ENCODE measurements at regions not wholly inside any gene's neighbourhood (a gene's known extent, or its start where the extent isn't known, plus 50 kb on each side); places are given as distances from the start of the nearest gene placed in this dataset.

- no peaks in the 10 kb centered on the region for H3K36me3 ChIP-seq (ENCODE audit: insufficient read depth, low read length)
- H3K4me3 ChIP-seq (ENCODE audit: low read length), result no peak overlapping the region
- no peak overlapping the region for H3K4me2 ChIP-seq (ENCODE audit: low read length)
- H3K9me3 ChIP-seq (replicated peaks; ENCODE audit: low read length), result no peaks in the 10 kb centered on the region
- H3K27me3 ChIP-seq (ENCODE audit: control insufficient read depth, insufficient read depth, low read length), result no peaks in the 10 kb centered on the region
- H3K4me1 ChIP-seq (ENCODE audit: control insufficient read depth, insufficient read depth, low read length), result peaks cover 16% of the 10 kb centered on the region
- H3K9ac ChIP-seq (ENCODE audit: low read depth, low read length), result no peak overlapping the region
Measured at GRCh38 chr16:13291591-13292333, 390.4 kb downstream of the SHISA9 start.

DNA sequence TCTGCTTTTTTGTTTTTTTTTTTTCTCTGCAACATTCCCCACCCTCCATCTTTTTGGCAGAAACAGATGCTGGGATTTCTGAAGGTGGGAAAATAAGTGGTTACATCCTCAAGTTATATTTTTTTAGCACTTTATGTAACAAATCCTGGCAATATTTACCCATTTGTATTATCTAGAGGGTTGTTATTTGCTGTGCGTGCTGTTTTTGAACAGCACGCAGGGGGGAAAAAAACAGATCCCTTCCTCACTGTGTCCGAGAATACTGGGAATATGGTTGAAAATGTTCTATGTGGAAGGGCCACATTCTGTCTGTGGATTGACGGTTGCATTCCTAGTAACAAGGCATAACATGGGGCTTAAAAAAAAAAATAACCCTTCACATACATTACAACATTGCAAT, 394.8 kb downstream of the SHISA9 start:
- Histone ChIP-seq H3K4me2 (ENCODE audit: low read length) (no peak overlapping the region), H3K9ac (ENCODE audit: low read depth, low read length) (no peak overlapping the region), H3K9me3 (replicated peaks; ENCODE audit: low read length) (no peaks in the 10 kb centered on the region), H3K4me1 (ENCODE audit: control insufficient read depth, insufficient read depth, low read length) (no peaks in the 10 kb centered on the region), H3K4me3 (ENCODE audit: low read length) (no peak overlapping the region), H3K27me3 (ENCODE audit: control insufficient read depth, insufficient read depth, low read length) (no peaks in the 10 kb centered on the region), H3K36me3 (ENCODE audit: insufficient read depth, low read length) (no peaks in the 10 kb centered on the region)

DNA sequence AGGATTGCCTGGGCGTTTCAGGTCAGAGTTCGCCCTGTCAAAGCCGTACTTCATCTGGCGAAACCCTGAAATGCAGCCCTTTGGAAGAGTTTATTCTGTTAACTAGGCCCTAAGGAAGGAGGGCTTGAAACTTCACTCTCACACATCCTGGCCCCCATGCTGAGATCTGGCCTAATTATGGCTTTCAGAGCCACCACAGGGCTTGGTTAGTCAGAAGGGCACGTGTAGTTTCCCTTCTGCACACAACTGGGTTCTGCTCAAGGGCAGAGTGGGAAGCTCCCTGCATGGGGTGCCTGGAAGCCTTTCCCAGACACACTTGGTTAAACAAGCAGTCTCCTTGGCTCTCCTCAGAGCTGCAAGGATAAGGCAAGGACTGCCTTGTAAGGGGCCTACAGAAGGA, 397.3 kb downstream of the SHISA9 start:
- H3K9ac ChIP-seq (ENCODE audit: low read depth, low read length), result no peak overlapping the region
- no peak overlapping the region for H3K4me3 ChIP-seq (ENCODE audit: low read length)

GRCh38 chr16:13300066-13300840, 398.9 kb downstream of the SHISA9 start:
- Histone ChIP-seq H3K9ac (ENCODE audit: low read depth, low read length) (no peak overlapping the region), H3K27me3 (ENCODE audit: control insufficient read depth, insufficient read depth, low read length) (no peaks in the 10 kb centered on the region), H3K4me1 (ENCODE audit: control insufficient read depth, insufficient read depth, low read length) (peaks cover under 1% of the 10 kb centered on the region), H3K4me2 (ENCODE audit: low read length) (no peak overlapping the region), H3K4me3 (ENCODE audit: low read length) (no peak overlapping the region), H3K36me3 (ENCODE audit: insufficient read depth, low read length) (no peaks in the 10 kb centered on the region), H3K9me3 (replicated peaks; ENCODE audit: low read length) (no peaks in the 10 kb centered on the region)

More for the DNA sequence above, 397.3 kb downstream of the SHISA9 start:
- no peaks in the 10 kb centered on the region for H3K36me3 ChIP-seq (ENCODE audit: insufficient read depth, low read length)
- no peak overlapping the region for H3K4me2 ChIP-seq (ENCODE audit: low read length)
- H3K9me3 ChIP-seq (replicated peaks; ENCODE audit: low read length), result no peaks in the 10 kb centered on the region
- H3K27me3 ChIP-seq (ENCODE audit: control insufficient read depth, insufficient read depth, low read length), result no peaks in the 10 kb centered on the region
- no peaks in the 10 kb centered on the region for H3K4me1 ChIP-seq (ENCODE audit: control insufficient read depth, insufficient read depth, low read length)

GRCh38 chr16:13305019-13305755, 403.8 kb downstream of the SHISA9 start:
- Histone ChIP-seq H3K4me2 (ENCODE audit: low read length) (no peak overlapping the region), H3K9ac (ENCODE audit: low read depth, low read length) (peak overlapping the region; percentile 2), H3K4me1 (ENCODE audit: control insufficient read depth, insufficient read depth, low read length) (peaks cover 38% of the 10 kb centered on the region), H3K4me3 (ENCODE audit: low read length) (no peak overlapping the region), H3K36me3 (ENCODE audit: insufficient read depth, low read length) (no peaks in the 10 kb centered on the region), H3K9me3 (replicated peaks; ENCODE audit: low read length) (no peaks in the 10 kb centered on the region), H3K27me3 (ENCODE audit: control insufficient read depth, insufficient read depth, low read length) (no peaks in the 10 kb centered on the region)

GRCh38 chr16:13306161-13306995, 405.0 kb downstream of the SHISA9 start:
- H3K9ac ChIP-seq (ENCODE audit: low read depth, low read length), result peak overlapping the region; percentile 66
- no peaks in the 10 kb centered on the region for H3K36me3 ChIP-seq (ENCODE audit: insufficient read depth, low read length)
- H3K27me3 ChIP-seq (ENCODE audit: control insufficient read depth, insufficient read depth, low read length), result no peaks in the 10 kb centered on the region
- H3K9me3 ChIP-seq (replicated peaks; ENCODE audit: low read length), result no peaks in the 10 kb centered on the region
- peak overlapping the region; percentile 46 for H3K4me2 ChIP-seq (ENCODE audit: low read length)
- no peak overlapping the region for H3K4me3 ChIP-seq (ENCODE audit: low read length)
- H3K4me1 ChIP-seq (ENCODE audit: control insufficient read depth, insufficient read depth, low read length), result peaks cover 38% of the 10 kb centered on the region

GRCh38 chr16:13307255-13307654, 405.9 kb downstream of the SHISA9 start:
- Histone ChIP-seq H3K36me3 (ENCODE audit: insufficient read depth, low read length) (no peaks in the 10 kb centered on the region), H3K4me1 (ENCODE audit: control insufficient read depth, insufficient read depth, low read length) (peaks cover 38% of the 10 kb centered on the region), H3K9ac (ENCODE audit: low read depth, low read length) (peak overlapping the region; percentile 86), H3K4me2 (ENCODE audit: low read length) (peak overlapping the region; percentile 64), H3K4me3 (ENCODE audit: low read length) (peak overlapping the region; percentile 11), H3K27me3 (ENCODE audit: control insufficient read depth, insufficient read depth, low read length) (no peaks in the 10 kb centered on the region), H3K9me3 (replicated peaks; ENCODE audit: low read length) (no peaks in the 10 kb centered on the region)

DNA sequence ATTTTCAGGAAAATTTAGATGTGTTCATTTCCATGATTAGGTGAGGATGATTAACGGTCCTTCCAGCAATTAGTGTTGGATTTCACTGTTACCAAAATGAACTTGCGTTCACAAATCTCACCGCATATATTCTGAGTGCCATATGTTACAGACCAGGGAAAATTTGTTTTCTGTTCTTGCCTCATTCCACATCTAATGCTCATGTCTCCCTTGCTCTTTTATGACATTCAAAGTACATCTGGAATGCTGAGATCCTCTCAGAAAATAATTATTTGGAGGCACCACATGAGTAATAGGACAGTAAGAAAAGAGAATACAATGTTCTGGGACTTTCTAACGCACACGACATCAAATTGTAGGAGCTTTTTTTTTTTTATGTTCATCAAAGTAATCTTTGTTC, 406.5 kb downstream of the SHISA9 start:
- peak overlapping the region; percentile 86 for H3K9ac ChIP-seq (ENCODE audit: low read depth, low read length)
- no peaks in the 10 kb centered on the region for H3K36me3 ChIP-seq (ENCODE audit: insufficient read depth, low read length)
- no peaks in the 10 kb centered on the region for H3K9me3 ChIP-seq (replicated peaks; ENCODE audit: low read length)
- H3K4me1 ChIP-seq (ENCODE audit: control insufficient read depth, insufficient read depth, low read length), result peaks cover 38% of the 10 kb centered on the region
- peak overlapping the region; percentile 11 for H3K4me3 ChIP-seq (ENCODE audit: low read length)
- H3K4me2 ChIP-seq (ENCODE audit: low read length), result peak overlapping the region; percentile 64
- H3K27me3 ChIP-seq (ENCODE audit: control insufficient read depth, insufficient read depth, low read length), result no peaks in the 10 kb centered on the region

- H3K36me3 ChIP-seq (ENCODE audit: insufficient read depth, low read length), result no peaks in the 10 kb centered on the region
- H3K4me2 ChIP-seq (ENCODE audit: low read length), result no peak overlapping the region
- peaks cover 47% of the 10 kb centered on the region for H3K4me1 ChIP-seq (ENCODE audit: control insufficient read depth, insufficient read depth, low read length)
- H3K4me3 ChIP-seq (ENCODE audit: low read length), result no peak overlapping the region
- no peaks in the 10 kb centered on the region for H3K27me3 ChIP-seq (ENCODE audit: control insufficient read depth, insufficient read depth, low read length)
- no peaks in the 10 kb centered on the region for H3K9me3 ChIP-seq (replicated peaks; ENCODE audit: low read length)
- H3K9ac ChIP-seq (ENCODE audit: low read depth, low read length), result no peak overlapping the region
Measured at GRCh38 chr16:13312063-13312462, 410.7 kb downstream of the SHISA9 start.

DNA sequence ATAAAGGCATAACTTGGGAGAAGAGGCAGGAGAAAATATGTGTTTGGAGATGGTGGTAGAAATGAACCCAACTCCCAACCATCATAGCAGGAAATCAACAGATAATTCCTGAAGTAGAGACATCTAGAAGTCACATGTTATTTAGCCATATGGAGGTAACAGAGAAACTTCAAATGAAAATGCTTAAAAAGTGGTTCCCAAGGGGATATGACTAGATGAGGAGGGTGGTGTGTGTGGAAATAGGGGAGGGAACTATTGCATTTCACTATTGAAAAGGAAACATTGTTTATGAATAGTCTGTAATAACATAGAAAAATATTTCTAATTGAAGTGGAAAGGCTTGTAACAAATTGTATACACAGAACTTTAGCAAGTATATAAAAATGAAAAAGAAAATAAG, 412.0 kb downstream of the SHISA9 start:
- H3K36me3 ChIP-seq (ENCODE audit: insufficient read depth, low read length), result no peaks in the 10 kb centered on the region
- no peaks in the 10 kb centered on the region for H3K9me3 ChIP-seq (replicated peaks; ENCODE audit: low read length)
- no peak overlapping the region for H3K4me3 ChIP-seq (ENCODE audit: low read length)
- peak overlapping the region; percentile 14 for H3K9ac ChIP-seq (ENCODE audit: low read depth, low read length)
- H3K4me2 ChIP-seq (ENCODE audit: low read length), result no peak overlapping the region
- H3K4me1 ChIP-seq (ENCODE audit: control insufficient read depth, insufficient read depth, low read length), result peaks cover 37% of the 10 kb centered on the region
- H3K27me3 ChIP-seq (ENCODE audit: control insufficient read depth, insufficient read depth, low read length), result no peaks in the 10 kb centered on the region

GRCh38 chr16:13314633-13315032, 413.2 kb downstream of the SHISA9 start:
- no peak overlapping the region for H3K9ac ChIP-seq (ENCODE audit: low read depth, low read length)
- no peaks in the 10 kb centered on the region for H3K36me3 ChIP-seq (ENCODE audit: insufficient read depth, low read length)
- H3K4me2 ChIP-seq (ENCODE audit: low read length), result no peak overlapping the region
- no peaks in the 10 kb centered on the region for H3K27me3 ChIP-seq (ENCODE audit: control insufficient read depth, insufficient read depth, low read length)
- peaks cover 30% of the 10 kb centered on the region for H3K4me1 ChIP-seq (ENCODE audit: control insufficient read depth, insufficient read depth, low read length)
- no peak overlapping the region for H3K4me3 ChIP-seq (ENCODE audit: low read length)
- no peaks in the 10 kb centered on the region for H3K9me3 ChIP-seq (replicated peaks; ENCODE audit: low read length)
